Mesenchymal stem cell (in vitro differentiated cells and primary cell): ENCODE measurements at regions not wholly inside any gene's neighbourhood (a gene's known extent, or its start where the extent isn't known, plus 50 kb on each side); places are given as distances from the start of the nearest gene placed in this dataset.

ENCODE experiments used
- DNase-seq: peaks from one replicate; pipeline ENCODE4 v3.0.0-alpha.2; 2013
- H2AFZ ChIP-seq: one replicate; pipeline ENCODE4 v1.6.1; 2013; ENCODE audit warnings: low read depth, mild to moderate bottlenecking, control low read depth, inconsistent platforms, low read length, moderate library complexity
- H2AK5ac ChIP-seq: 2 replicates; pipeline ENCODE4 v1.6.1; 2013; ENCODE audit warnings: low read length, moderate library complexity, mild to moderate bottlenecking, inconsistent platforms; ENCODE audit not compliant: severe bottlenecking
- H2BK120ac ChIP-seq: one replicate; pipeline ENCODE4 v1.6.1; 2013; ENCODE audit warnings: low read depth, mild to moderate bottlenecking, inconsistent platforms, low read length, moderate library complexity
- H2BK12ac ChIP-seq, 2 experiments: one replicate each; pipeline ENCODE4 v1.6.1; 2013; ENCODE audit warnings: inconsistent platforms in 2 of 2, low read length in 2 of 2, mild to moderate bottlenecking in 2 of 2, moderate library complexity in 2 of 2, control low read depth in 1 of 2
- H2BK15ac ChIP-seq: one replicate; pipeline ENCODE4 v1.6.1; 2013; ENCODE audit warnings: mild to moderate bottlenecking, low read depth, inconsistent platforms; ENCODE audit not compliant: poor library complexity, severe bottlenecking
- H2BK5ac ChIP-seq: 2 replicates; pipeline ENCODE4 v1.6.1; 2013; ENCODE audit warnings: low read depth, mild to moderate bottlenecking, low read length, control low read depth, inconsistent platforms; ENCODE audit not compliant: poor library complexity, severe bottlenecking
- H3K14ac ChIP-seq, 2 experiments: one replicate each; pipeline ENCODE4 v1.6.1; 2013; ENCODE audit warnings: inconsistent platforms in 2 of 2, low read length in 2 of 2, control low read depth in 1 of 2, mild to moderate bottlenecking in 1 of 2, moderate library complexity in 1 of 2
- H3K18ac ChIP-seq, 2 experiments: one replicate each; pipeline ENCODE4 v1.6.1; 2013; ENCODE audit warnings: inconsistent platforms in 2 of 2, low read length in 2 of 2, control low read depth in 1 of 2, low read depth in 1 of 2, mild to moderate bottlenecking in 1 of 2
- H3K23ac ChIP-seq, 2 experiments: one replicate each; pipeline ENCODE4 v1.6.1; 2013; ENCODE audit warnings: inconsistent platforms in 2 of 2, low read length in 2 of 2, mild to moderate bottlenecking in 2 of 2, moderate library complexity in 2 of 2, control low read depth in 1 of 2
- H3K27ac ChIP-seq: 2 replicates; pipeline ENCODE4 v1.5.1; 2013; ENCODE audit warnings: mild to moderate bottlenecking, moderate library complexity, low read length, control low read depth, inconsistent platforms; ENCODE audit not compliant: poor library complexity, severe bottlenecking
- H3K27me3 ChIP-seq, 2 experiments: 2 replicates each; pipeline versions ENCODE4 v1.6.1 to v1.7.0; 2013; ENCODE audit warnings: low read length in 2 of 2, mild to moderate bottlenecking in 2 of 2, moderate library complexity in 2 of 2, control low read depth in 1 of 2, inconsistent platforms in 1 of 2; ENCODE audit not compliant: control insufficient read depth in 1 of 2, insufficient read depth in 1 of 2
- H3K36me3 ChIP-seq, 2 experiments: 2 replicates each; pipeline versions ENCODE4 v1.6.1 to v1.7.0; 2013; ENCODE audit warnings: low read length in 2 of 2, control low read depth in 1 of 2, inconsistent platforms in 1 of 2, low read depth in 1 of 2, mild to moderate bottlenecking in 1 of 2; ENCODE audit not compliant: insufficient read depth in 2 of 2, control insufficient read depth in 1 of 2
- H3K4ac ChIP-seq, 2 experiments: one replicate each; pipeline ENCODE4 v1.6.1; 2013; ENCODE audit warnings: inconsistent platforms in 2 of 2, low read length in 2 of 2, mild to moderate bottlenecking in 2 of 2, moderate library complexity in 2 of 2, control low read depth in 1 of 2, low read depth in 1 of 2
- H3K4me1 ChIP-seq: 2 replicates; pipeline ENCODE4 v1.6.1; 2013; ENCODE audit warnings: low read depth, low read length, control low read depth; ENCODE audit not compliant: control insufficient read depth, insufficient read depth
- H3K4me2 ChIP-seq: 2 replicates; pipeline ENCODE4 v1.6.1; 2013; ENCODE audit warnings: low read length, mild to moderate bottlenecking, inconsistent platforms; ENCODE audit not compliant: poor library complexity, severe bottlenecking
- H3K4me3 ChIP-seq, 2 experiments: 2 replicates each; pipeline versions ENCODE4 v1.5.1 to v1.7.0; 2013; ENCODE audit warnings: low read length in 2 of 2, mild to moderate bottlenecking in 2 of 2, control low read depth in 1 of 2, low read depth in 1 of 2; ENCODE audit not compliant: insufficient read depth in 1 of 2
- H3K79me1 ChIP-seq: replicated peaks from 2 replicates; pipeline ENCODE4 v1.6.1; 2013; ENCODE audit warnings: mild to moderate bottlenecking, control low read depth, low read length, inconsistent platforms; ENCODE audit not compliant: poor library complexity, severe bottlenecking
- H3K9ac ChIP-seq: 2 replicates; pipeline ENCODE4 v1.7.0; 2013; ENCODE audit warnings: mild to moderate bottlenecking, low read length, moderate library complexity
- H3K9me3 ChIP-seq: 2 replicates; pipeline ENCODE4 v1.7.0; 2013; ENCODE audit warnings: mild to moderate bottlenecking, low read length; ENCODE audit not compliant: control insufficient read depth
- H4K8ac ChIP-seq: one replicate; pipeline ENCODE4 v1.6.1; 2013; ENCODE audit warnings: inconsistent platforms, mild to moderate bottlenecking, low read length, moderate library complexity
- H4K91ac ChIP-seq: one replicate; pipeline ENCODE4 v1.6.1; 2013; ENCODE audit warnings: mild to moderate bottlenecking, low read length, inconsistent platforms
- WGBS: methylation state at CpG from one replicate; pipeline ENCODE4 v1.1.7; 2013; ENCODE audit warnings: mixed read lengths; 5-methylcytosine and 5-hydroxymethylcytosine counted together

- Histone ChIP-seq H4K91ac (no peak overlapping the region), H3K36me3 (no peaks in the 10 kb centered on the region), H3K4me1 (no peaks in the 10 kb centered on the region), H3K23ac (no peak overlapping the region), H2BK5ac (no peak overlapping the region), H4K8ac (no peak overlapping the region), H3K18ac (no peak overlapping the region), H2BK15ac (no peak overlapping the region), H3K4ac (no peak overlapping the region), H2AFZ (no peak overlapping the region), H2BK120ac (no peak overlapping the region), H3K4me2 (no peak overlapping the region), H2AK5ac (no peak overlapping the region), H3K14ac (no peak overlapping the region), H3K27ac (no peak overlapping the region), H3K79me1 (no peaks in the 10 kb centered on the region), H3K9me3 (no peaks in the 10 kb centered on the region), H3K9ac (no peak overlapping the region), H3K4me3 (no peak overlapping the region), H3K27me3 (peaks cover 26 to 43% of the 10 kb centered on the region in 2 experiments), H2BK12ac (no peak overlapping the region)
- DNase-seq, result no peak
These were observed 52.2 kb upstream of the RBSN start for GRCh38 chr3:15151166-15151565.

- peak; percentile 39 for DNase-seq
- H3K27me3 ChIP-seq, result peaks cover 29 to 45% of the 10 kb centered on the region in 2 experiments
- H3K4me1 ChIP-seq, result no peaks in the 10 kb centered on the region
- no peak overlapping the region for H3K14ac ChIP-seq
- no peak overlapping the region for H3K23ac ChIP-seq
- no peak overlapping the region for H2AK5ac ChIP-seq
- H2AFZ ChIP-seq, result no peak overlapping the region
- no peak overlapping the region for H3K27ac ChIP-seq
- no peak overlapping the region for H2BK120ac ChIP-seq
- no peak overlapping the region for H3K4ac ChIP-seq
- no peak overlapping the region for H2BK5ac ChIP-seq
- H3K9me3 ChIP-seq, result no peaks in the 10 kb centered on the region
- H2BK15ac ChIP-seq, result no peak overlapping the region
- no peaks in the 10 kb centered on the region for H3K36me3 ChIP-seq
- no peak overlapping the region for H3K4me2 ChIP-seq
- no peak overlapping the region for H3K18ac ChIP-seq
- H4K91ac ChIP-seq, result no peak overlapping the region
- H2BK12ac ChIP-seq, result no peak overlapping the region
- no peak overlapping the region for H3K4me3 ChIP-seq
- no CpG with 5 or more reads among the region's 2 CpGs for WGBS
- no peak overlapping the region for H3K9ac ChIP-seq
- no peak overlapping the region for H4K8ac ChIP-seq
- no peaks in the 10 kb centered on the region for H3K79me1 ChIP-seq
These were observed 53.2 kb upstream of the RBSN start for GRCh38 chr3:15152184-15152583.

GRCh38 chr3:15153103-15153502 is 52.9 kb upstream of the CAPN7 start:
- Histone ChIP-seq H4K91ac (no peak overlapping the region), H3K18ac (no peak overlapping the region), H3K27me3 (peaks cover 34 to 46% of the 10 kb centered on the region in 2 experiments), H3K4me1 (no peaks in the 10 kb centered on the region), H3K9ac (no peak overlapping the region), H2BK5ac (no peak overlapping the region), H3K79me1 (no peaks in the 10 kb centered on the region), H2AK5ac (no peak overlapping the region), H4K8ac (no peak overlapping the region), H3K36me3 (no peaks in the 10 kb centered on the region), H2BK120ac (no peak overlapping the region), H3K14ac (no peak overlapping the region), H3K9me3 (no peaks in the 10 kb centered on the region), H3K4me2 (no peak overlapping the region), H2BK15ac (no peak overlapping the region), H3K23ac (no peak overlapping the region), H3K4ac (no peak overlapping the region), H2AFZ (no peak overlapping the region), H3K4me3 (no peak overlapping the region), H3K27ac (no peak overlapping the region), H2BK12ac (no peak overlapping the region)
- WGBS, result 89% methylated on average over 3 of the region's 3 CpGs
- no peak for DNase-seq

DNA sequence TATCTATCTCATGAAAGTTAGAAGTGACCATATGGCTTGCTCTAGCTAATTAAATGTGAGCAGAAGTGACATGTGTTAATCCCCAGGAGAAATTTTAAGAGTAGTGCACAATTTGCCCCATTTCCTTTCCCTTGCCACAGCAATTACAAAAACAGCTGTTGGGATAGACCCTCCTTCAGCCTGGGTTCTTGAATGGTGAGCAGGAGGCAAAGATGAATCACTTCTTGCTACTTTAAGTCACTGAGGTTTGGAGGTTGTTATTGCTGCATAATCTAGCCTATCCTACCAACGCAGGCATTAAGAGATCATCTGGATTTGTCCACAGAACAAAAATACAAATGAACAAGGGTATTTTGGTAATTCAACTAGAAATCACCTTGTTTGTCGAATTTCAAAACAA is 51.7 kb upstream of the CAPN7 start:
- H3K23ac ChIP-seq, result no peak overlapping the region
- no peak overlapping the region for H2BK15ac ChIP-seq
- no peak overlapping the region for H2AFZ ChIP-seq
- H2BK5ac ChIP-seq, result no peak overlapping the region
- H2BK12ac ChIP-seq, result no peak overlapping the region
- no peak overlapping the region for H3K9ac ChIP-seq
- H3K79me1 ChIP-seq, result no peaks in the 10 kb centered on the region
- peaks cover 34 to 50% of the 10 kb centered on the region in 2 experiments for H3K27me3 ChIP-seq
- no peak overlapping the region for H3K14ac ChIP-seq
- H4K8ac ChIP-seq, result no peak overlapping the region
- H4K91ac ChIP-seq, result no peak overlapping the region
- H3K4ac ChIP-seq, result no peak overlapping the region
- H3K9me3 ChIP-seq, result no peaks in the 10 kb centered on the region
- no peak overlapping the region for H3K27ac ChIP-seq
- no peaks in the 10 kb centered on the region for H3K4me1 ChIP-seq
- no peak overlapping the region for H2AK5ac ChIP-seq
- no peak overlapping the region for H3K4me3 ChIP-seq
- no peaks in the 10 kb centered on the region for H3K36me3 ChIP-seq
- no CpG with 5 or more reads among the region's 2 CpGs for WGBS
- H3K4me2 ChIP-seq, result no peak overlapping the region
- H2BK120ac ChIP-seq, result no peak overlapping the region
- no peak overlapping the region for H3K18ac ChIP-seq
- DNase-seq, result peak; percentile 40
